HL-60 (cell line): ENCODE measurements at regions not wholly inside any gene's neighbourhood (a gene's known extent, or its start where the extent isn't known, plus 50 kb on each side); places are given as distances from the start of the nearest gene placed in this dataset.

Source experiments
- DNase-seq, 2 experiments: peaks; one replicate each; pipeline ENCODE4 v3.0.0-alpha.2; 2010 to 2020; ENCODE audit warnings: low read depth in 1 of 2, low spot score in 1 of 2
- H3K27ac ChIP-seq: fragments of 250-450 bp; sonication (Bioruptor Pico); replicated peaks from 2 replicates; pipeline ENCODE4 v1.5.1; 2020; ENCODE audit warnings: mild to moderate bottlenecking, moderate library complexity
- H3K27me3 ChIP-seq: fragments of 250-450 bp; sonication (Bioruptor Pico); 2 replicates; pipeline ENCODE4 v1.5.1; 2021; ENCODE audit warnings: mild to moderate bottlenecking, moderate library complexity; ENCODE audit not compliant: insufficient read depth, poor library complexity, severe bottlenecking
- H3K4me3 ChIP-seq: replicated peaks from 2 replicates; pipeline ENCODE4 v1.5.1; 2011; ENCODE audit warnings: mild to moderate bottlenecking, control low read depth, low read length; ENCODE audit not compliant: insufficient read depth
- CTCF ChIP-seq: IDR thresholded peaks from one replicate; pipeline ENCODE4 v1.5.1; 2011; ENCODE audit warnings: low read length, control low read depth, inconsistent platforms; ENCODE audit not compliant: insufficient read depth
- GABPA ChIP-seq: IDR thresholded peaks from 2 replicates; pipeline ENCODE4 v1.6.1; 2012; ENCODE audit warnings: low read depth
- POLR2AphosphoS5 ChIP-seq: IDR thresholded peaks from 2 replicates; pipeline ENCODE4 v1.6.1; 2012; ENCODE audit warnings: low read depth
- REST ChIP-seq: IDR thresholded peaks from 2 replicates; pipeline ENCODE4 v1.6.1; 2012; ENCODE audit warnings: low read depth; ENCODE audit not compliant: insufficient replicate concordance
- SPI1 ChIP-seq: IDR thresholded peaks from 2 replicates; pipeline ENCODE4 v1.6.1; 2012; ENCODE audit warnings: low read depth, mild to moderate bottlenecking, borderline replicate concordance

GRCh38 chr3:118635711-118636110 is 398.9 kb downstream of the IGSF11 start:
- TF ChIP-seq SPI1 (no peak), REST (no peak), CTCF (no peak), POLR2AphosphoS5 (no peak), GABPA (no peak)
- no peak for DNase-seq

GRCh38 chr3:118636841-118637240 is 397.8 kb downstream of the IGSF11 start:
- Histone ChIP-seq H3K27ac (no peak overlapping the region), H3K27me3 (no peaks in the 10 kb centered on the region), H3K4me3 (no peak overlapping the region)
- TF ChIP-seq CTCF (no peak), SPI1 (no peak), REST (no peak), GABPA (no peak), POLR2AphosphoS5 (no peak)
- DNase-seq = no peak

More at GRCh38 chr3:118635711-118636110, 398.9 kb downstream of the IGSF11 start:
- Histone ChIP-seq H3K27ac (no peak overlapping the region), H3K4me3 (no peak overlapping the region), H3K27me3 (no peaks in the 10 kb centered on the region)

GRCh38 chr3:118637846-118638245 is 396.8 kb downstream of the IGSF11 start:
- no peak for DNase-seq
- no peak overlapping the region for H3K27ac ChIP-seq
- TF ChIP-seq POLR2AphosphoS5 (no peak), GABPA (no peak), REST (no peak), SPI1 (no peak), CTCF (no peak)
- no peaks in the 10 kb centered on the region for H3K27me3 ChIP-seq
- no peak overlapping the region for H3K4me3 ChIP-seq
